Myocyte (in vitro differentiated cells): ENCODE measurements at regions not wholly inside any gene's neighbourhood (a gene's known extent, or its start where the extent isn't known, plus 50 kb on each side); places are given as distances from the start of the nearest gene placed in this dataset.
"Not testable (repeated sequence)": the region's sequence is repeated elsewhere in the genome, so short reads cannot be mapped to it uniquely, and the experiment has no call there.

Source experiments
- DNase-seq: peaks from one replicate; pipeline ENCODE4 v3.0.0-alpha.2; 2012; ENCODE audit warnings: low read depth

DNA sequence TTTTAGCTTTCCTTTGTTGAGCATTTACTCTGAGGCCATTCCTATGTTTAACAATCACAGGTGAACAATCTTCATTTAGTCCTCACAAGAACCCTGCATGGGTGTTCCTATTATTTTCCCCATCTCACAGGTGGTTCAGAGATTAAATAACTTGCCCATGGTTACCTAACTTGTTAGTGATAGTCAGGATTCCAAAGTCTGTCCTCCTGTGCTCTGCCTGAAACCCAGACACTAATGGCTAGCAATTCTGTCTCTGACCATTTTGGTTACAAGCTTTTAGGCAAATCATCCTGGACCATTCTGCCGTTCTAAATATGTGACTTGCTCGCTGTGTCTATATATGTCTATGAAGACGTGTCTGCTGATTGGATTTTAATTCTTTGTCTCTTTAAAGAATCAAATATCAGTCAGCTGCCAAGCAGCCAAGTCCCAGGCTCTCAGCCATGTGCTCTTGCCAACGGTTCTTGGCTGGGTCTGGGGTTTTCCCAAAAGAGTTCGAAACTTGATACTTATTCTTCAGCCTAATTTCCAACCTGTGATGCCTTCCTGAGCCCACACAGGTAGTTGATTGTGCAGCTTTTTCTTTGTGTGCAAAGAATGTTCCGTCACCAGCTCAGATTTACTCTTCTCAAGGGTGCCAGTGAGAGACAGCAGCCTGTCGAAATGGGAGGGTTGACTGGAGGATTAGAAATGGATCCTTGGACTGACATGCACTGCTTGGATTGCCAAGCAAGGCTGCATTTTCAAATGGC, 121.7 kb downstream of the NREP start:
- peak; percentile 21 for DNase-seq

DNA sequence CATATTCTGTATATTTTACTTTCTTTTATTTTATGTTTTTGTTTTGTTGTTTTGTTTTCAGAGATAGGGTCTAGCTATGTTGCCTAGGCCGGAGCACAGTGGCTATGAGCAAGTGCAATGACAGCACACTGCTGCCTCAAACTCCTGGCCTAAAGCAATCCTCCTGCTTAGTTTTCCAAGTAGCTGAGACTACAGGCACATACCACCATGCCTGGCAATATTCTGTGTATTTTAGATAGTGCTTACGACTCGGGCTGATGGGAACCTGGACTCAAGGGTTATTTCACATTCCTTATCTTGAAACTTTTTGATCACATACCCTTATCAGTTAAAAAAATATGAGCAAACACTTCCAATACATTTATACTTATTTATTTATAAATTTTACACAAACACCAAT, 119.0 kb upstream of the STARD4 start:
- no peak for DNase-seq

DNA sequence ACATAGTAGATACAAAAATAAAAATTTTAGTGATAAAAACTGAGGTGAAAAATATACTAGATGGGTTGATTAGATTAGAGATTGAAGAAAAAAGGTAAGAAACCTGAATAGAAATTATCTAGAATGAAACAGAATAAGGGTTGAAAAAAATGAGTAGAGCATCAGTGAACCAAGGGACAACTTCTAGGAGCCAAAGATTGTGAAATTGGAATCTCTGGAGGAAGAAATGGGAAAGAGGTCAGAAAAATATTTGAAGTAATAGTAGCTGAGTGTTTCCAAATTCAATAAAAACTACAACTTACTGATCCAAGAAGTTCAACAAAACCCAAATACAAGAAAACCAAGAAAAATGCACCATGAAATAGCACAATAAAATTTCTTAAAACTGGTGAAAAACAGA, 116.6 kb upstream of the STARD4 start:
- DNase-seq = no peak

DNA sequence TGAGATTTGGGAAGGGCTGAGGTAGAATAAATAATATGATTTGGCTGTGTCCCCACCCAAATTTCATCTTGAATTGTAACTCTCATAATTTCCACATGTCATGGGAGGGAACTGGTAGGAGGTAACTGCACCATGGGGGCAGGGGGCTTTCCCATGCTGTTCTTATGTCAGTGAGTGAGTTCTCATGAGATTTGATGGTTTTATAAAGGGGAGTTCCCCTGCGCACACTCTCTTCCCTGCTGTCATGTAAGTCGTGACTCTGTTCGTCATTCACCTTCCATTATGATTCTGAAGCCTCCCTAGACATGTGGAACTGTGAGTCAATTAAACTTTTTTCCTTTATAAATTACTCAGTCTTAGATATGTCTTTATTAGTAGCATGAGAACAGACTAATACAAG, 115.5 kb upstream of the STARD4 start:
- no peak for DNase-seq

DNA sequence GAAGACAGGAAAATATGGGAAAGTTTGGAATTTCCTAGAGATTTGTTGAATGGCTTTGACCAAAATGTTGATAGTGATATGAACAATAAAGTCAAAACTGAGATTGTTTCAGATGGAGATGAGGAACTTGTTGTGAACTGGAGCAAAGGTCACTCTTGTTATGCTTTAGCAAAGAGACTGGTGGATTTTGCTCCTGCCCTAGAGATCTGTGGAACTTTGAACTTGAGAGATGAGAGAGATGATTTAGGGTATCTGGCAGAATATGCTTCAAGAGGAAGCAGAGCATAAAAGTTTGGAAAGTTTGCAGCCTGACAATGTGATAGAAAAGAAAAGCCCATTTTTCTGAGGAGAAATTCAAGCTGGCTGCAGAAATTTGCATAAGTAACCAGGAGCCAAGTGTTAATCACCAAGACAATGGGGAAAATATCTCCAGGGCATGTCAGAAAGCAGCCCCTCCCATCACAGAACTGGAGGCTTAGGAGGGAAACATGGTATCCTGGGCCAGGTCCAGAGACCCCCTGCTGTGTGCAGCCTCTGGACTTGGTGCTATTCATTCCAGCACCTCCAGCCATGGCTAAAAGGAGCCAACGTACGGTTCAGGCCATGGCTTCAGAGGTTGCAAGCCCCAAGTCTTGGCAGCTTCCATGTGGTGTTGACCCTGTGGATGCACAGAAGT, 114.3 kb upstream of the STARD4 start:
- no peak for DNase-seq

DNA sequence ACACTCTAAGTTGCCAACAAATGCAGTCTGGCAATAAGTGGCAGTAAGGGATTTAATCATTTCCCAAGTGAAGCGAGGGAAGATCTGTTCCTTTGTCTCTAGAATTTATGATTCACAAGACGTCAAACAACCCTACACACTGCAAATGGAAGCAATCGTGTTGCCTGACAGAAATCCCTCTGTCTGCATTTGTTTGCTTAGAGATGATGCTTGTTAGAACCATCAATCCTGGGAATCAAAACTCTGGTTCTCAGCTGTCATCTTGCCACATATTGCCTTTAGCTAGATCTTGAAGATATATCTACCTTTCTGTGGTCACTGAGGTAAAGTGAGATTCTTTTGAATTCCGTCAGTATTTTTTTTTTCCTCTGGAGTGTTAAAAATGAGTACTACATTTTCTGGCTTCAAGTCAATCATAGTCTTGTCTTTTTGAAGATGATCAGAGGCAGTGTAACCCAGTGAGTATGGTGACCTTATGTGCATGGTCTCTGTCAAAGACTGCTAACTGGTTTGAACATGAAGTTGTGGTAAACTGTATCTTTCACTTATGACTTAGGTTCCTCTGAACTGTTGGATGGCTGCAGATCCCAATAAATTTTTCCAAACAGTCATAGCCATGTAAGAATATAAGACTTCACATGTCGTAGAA, 106.4 kb upstream of the STARD4 start:
- DNase-seq = no peak

DNA sequence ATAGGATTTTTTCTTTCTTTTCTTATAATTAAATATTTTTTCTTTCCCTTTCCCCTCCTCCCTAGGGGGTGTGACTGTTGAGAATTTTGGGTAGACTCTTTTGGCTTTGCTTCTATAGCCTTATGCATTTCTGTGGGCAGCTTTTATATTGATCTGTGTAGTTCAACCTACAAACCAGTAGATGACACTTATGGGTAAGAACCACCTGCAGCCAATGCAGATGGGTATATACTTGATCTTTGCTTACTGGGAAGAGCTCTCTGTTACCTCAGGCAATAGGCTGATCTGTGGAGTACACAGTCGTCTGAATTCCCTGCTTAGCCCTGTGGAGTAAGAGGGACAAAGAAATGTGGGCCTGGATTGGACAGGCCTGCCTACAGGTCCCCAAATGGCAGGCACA, 102.7 kb upstream of the STARD4 start:
- DNase-seq = no peak

DNA sequence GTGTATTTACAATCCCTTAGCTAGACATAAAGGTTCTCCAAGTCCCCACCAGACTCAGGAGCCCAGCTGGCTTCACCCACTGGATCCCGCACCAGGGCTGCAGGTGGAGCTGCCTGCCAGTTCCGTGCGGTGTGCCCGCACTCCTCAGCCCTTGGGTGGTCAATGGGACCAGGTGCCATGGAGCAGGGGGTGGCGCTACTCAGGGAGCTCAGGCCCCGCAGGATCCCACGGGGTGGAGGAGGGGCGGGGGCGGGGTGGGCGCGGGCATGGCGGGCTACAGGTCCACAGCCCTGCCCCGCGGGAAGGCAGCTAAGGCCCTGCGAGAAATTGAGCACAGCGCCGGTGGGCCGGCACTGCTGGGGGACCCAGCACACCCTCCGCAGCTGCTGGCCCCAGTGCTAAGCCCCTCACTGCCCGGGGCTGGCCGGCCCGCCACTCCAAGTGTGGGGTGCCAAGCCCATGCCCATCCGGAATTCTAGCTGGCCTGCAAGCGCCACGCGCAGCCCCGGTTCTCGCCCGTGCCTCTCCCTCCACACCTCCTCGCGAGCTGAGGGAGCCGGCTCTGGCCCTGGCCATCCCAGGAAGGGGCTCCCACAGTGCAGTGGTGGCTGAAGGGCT, 99.8 kb upstream of the STARD4 start:
- not testable (repeated sequence) for DNase-seq

DNA sequence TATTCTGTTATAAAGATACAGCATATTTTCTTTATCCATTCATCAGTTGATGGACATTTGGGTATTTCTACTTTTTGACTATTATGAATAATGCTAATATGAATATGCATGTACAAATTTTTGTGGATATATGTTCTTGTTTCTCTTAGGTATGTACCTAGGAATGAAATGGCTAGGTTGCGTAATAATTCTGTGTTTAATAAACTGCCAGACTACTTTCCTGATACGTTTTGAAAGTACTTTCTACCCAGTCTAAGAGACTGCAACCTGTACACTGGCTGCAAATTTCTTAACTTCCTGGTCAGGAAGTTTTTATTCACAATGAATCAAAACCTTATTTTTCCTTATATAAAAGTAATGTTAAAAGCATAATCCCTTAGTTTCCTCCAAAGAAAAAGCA, 93.9 kb upstream of the STARD4 start:
- no peak for DNase-seq

DNA sequence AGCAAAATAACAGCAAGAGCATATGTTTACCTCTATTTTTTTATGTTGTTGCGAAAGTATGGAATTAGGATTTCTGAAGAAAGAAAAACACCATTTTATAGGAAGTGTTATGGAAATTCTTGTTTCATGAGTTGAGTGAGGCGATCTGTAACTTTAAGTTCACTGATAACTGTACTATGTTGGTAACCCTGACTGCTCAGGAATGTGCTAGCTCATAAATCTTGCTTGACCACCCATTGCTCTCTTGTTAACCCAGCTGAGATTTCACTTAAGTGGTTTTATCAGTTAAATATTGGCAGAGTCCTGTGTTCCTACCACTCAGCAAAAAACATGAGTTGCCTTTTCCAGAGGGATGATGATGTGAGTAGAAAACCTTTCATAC, 91.1 kb upstream of the STARD4 start:
- DNase-seq = no peak

DNA sequence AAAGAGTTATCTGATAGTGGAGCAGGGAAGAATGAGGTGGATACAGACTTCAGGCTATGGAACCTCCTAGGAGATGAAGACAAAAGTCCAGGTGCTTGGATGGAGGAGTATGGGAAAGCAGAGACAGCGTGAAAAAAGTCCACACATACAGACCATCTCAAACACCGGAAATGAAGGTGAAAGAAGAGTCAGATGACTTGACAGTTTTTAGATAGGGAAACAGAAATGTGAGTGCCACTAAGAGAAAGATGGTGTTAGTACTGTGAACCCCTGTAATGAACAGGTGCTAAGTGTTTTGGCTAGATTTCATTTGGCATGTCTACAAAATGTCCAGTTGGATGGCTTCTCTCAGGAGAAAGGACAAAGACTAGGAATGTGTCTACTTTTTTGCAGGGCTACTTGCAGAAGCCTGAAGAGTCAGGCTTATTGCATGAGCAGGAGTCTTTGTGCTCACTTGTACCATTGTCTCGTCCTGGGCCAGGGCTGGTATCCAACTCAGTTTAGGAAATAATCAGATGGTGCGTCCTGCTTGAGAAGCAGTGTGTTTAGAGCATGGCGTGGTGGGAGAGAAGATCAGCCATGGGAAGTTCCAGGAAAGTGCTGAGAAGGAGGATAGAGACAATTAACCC, 90.6 kb upstream of the STARD4 start:
- DNase-seq = no peak

DNA sequence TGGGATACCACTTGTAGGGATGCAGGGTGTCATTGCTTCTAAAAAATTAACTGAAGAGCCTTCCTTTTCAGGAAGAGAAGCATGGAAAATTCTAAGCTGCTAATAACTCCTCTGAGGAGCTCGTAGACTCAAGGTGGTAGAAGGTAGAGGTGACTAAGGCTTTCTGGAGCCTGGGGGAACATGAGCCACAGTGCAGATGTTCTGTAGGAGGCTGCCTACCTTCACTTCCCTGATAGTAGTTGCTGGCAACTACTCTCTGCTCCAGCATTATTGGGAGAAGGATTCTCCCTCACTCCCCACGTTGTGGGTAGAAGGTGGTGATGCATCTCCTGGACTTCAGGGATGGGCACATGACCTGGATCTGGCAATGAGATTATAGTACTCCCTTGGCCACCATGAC, 86.7 kb upstream of the STARD4 start:
- DNase-seq = no peak

DNA sequence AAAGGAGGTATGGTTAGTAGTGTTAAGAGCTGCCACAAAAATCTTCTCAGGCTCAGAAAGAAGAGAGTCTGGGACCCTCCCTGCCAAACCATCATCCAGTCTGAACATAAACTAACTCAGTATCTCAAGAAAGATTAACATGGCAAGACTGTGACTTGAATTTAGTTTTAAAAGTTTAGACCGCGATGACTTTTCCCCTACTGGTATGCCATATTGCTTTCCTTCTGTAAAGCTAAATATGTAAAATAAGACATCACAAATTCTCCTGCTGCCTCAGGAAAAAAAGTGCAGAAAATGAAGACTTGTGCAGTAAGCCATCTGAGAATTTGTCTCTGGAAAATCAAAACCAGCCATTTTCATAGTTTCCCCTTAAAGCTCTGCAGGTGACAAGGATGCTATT, 85.2 kb upstream of the STARD4 start:
- DNase-seq = no peak

DNA sequence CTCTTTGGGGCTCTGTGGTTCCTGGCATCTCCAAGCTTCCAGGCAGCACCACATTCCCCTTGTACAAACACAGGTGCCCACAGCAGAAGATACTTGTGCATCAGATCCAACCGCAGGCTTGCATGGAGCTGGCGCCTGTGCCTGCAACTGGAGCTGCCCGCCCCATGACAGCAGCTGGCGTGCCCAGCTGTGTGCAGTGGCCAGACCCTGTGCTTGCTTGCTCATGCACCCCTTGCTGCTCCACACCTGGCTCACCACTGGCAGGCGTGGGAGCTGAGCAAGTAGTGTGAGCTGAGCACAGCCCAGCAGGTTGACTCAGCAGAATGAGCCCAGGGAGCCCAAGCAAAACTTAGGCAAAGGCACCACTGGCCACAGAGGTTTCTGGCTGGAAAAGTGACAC, 84.4 kb upstream of the STARD4 start:
- no peak for DNase-seq

DNA sequence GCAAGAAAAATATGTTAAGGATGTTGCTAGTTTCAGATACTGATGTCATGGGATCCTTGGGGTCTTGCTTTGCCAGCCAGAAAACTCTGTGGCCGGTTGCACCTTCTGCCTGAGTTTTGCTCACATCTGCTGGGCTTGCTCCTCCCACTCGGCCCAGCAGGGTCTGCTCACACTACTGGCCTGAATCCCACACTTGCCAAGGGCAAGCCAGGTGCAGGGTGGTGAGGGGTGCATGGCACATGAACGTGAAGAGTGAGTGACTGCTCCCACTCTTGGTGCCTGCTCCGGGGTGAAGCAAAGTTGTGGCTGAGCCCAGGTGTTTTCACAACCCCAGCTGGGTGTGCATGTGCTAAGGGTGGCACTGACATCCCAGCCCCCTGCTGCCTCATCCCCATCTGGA, 83.1 kb upstream of the STARD4 start:
- DNase-seq = no peak

DNA sequence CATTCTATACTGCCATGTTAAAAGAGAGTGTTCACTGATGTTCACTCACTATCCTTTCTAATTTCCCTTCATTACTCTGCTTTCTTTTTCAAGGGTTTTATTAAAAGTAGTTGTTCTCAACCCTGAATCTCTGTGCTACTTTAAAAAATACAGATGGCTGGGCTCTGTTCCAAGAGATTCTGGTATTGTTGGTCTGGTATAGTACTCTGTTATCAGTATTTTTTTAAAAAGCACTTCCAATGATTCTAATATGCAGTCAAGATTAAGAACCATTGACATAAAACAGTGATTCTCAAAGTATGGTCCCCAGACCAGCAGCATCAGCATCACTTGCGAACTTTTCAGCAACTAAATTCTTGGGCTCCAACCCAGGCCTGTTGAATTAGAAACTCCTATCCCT, 77.0 kb upstream of the STARD4 start:
- DNase-seq = no peak

DNA sequence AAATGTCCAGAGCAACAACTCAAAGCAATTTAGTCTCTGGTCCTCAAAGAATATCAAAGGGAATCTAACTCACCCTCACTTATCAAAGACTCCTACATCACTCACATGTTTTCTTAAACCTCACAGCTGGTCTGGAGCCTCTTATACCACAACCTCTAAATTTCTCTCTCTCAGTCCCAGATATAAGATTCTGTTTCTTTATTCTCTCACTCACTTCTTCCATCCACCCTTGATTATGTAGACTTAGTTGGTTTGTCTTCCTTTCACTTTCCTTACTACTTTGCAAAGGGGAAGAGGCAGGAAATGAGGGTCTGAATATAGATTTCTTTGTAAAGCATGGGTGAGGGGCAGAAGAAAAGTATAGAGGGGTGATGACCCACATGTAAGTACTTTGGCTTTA, 75.4 kb upstream of the STARD4 start:
- DNase-seq = no peak

DNA sequence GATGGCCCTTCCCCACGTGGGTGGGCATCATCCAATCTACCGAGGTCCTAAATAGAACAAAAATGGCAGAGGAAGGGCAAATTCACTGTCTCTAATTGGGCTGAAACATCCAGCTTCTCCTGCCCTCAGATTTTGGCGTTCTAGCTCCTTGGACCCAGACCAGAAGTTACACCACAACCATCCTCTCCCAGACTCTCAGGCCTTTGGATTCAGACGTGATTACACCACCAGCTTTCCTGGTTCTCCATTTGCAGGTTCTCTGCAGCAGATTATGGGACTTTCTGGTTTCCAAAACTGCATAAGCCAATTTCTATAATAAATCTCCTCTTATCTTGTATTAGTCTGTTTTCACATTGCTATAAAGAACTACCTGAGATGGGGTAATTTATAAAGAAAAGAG, 73.6 kb upstream of the STARD4 start:
- DNase-seq = no peak

DNA sequence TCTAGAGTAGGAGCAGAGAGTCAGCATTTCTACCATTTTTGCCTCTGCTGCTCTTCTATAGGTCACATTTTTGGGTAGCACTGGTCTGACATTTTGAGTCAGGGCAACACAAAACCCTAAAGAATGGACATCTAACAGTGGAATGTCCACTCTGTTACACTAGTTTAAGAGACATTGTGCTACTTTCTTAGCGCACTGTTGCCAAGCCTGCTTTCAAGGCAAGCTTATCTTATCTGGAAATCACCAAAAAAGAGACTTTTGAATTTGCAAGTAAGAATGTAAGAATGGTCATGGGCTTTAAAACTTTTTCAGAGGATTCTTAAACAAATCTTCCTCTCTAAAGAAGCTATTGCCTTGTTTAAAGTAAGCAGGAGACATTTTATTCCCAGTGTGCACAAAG, 73.0 kb upstream of the STARD4 start:
- no peak for DNase-seq

DNA sequence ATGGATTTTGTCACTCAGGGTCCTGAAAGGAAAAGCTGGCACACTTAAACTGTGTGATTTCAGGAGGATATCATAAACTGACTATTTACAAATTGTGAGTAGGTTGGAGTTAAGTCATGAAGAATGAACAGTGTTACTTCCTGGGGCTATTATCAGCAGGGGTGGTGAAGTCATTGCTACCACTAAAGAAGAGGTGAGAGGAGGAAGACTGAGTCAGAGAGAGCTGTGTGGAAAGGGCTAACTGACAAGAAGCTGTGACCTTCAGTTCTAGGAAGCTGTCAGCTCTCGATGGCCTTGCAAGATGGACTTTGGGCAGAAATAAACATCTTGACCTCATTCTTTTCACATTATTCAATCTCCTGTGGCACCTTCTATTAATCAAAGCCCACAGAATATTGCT, 72.3 kb upstream of the STARD4 start:
- no peak for DNase-seq

DNA sequence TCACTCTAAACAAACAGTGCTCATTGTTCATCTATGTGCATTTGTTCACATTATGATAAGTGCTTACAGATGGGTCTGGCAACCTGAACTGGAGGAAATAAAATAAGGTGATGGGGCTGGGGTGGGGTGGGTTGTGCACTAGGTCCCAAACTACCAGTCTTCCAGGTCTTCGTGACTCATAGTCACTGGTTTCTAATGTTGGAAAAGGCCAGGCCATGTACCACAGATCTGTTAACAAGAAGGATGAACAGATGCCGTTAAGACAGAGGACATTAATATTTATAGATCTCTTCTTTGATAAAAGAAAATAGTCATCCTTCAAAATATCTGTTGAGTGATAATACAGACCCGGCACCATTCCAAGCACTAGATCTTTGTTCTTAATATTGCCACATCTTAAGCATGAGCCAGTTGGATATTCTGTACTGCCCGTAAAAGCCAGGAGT, 71.4 kb upstream of the STARD4 start:
- DNase-seq = peak; percentile 10
